GM12891 (cell line): ENCODE measurements at regions not wholly inside any gene's neighbourhood (a gene's known extent, or its start where the extent isn't known, plus 50 kb on each side); places are given as distances from the start of the nearest gene placed in this dataset.

Source experiments
- POLR2A ChIP-seq: IDR thresholded peaks from 2 replicates; pipeline ENCODE4 v1.6.1; 2011; ENCODE audit warnings: low read depth, low read length, control low read depth
- POLR2AphosphoS5 ChIP-seq: IDR thresholded peaks from 2 replicates; pipeline ENCODE4 v1.6.1; 2011; ENCODE audit warnings: low read depth, low read length, control low read depth
- TAF1 ChIP-seq: IDR thresholded peaks from 2 replicates; pipeline ENCODE4 v1.6.1; 2011; ENCODE audit warnings: low read depth, low read length, control low read depth

GRCh38 chr7:89687211-89687610, 467.1 kb upstream of the STEAP1 start:
- TF ChIP-seq POLR2A (no peak), TAF1 (no peak), POLR2AphosphoS5 (no peak)
